ENCODE measurements at regions not wholly inside any gene's neighbourhood (a gene's known extent, or its start where the extent isn't known, plus 50 kb on each side); places are given as distances from the start of the nearest gene placed in this dataset.
"Not testable (repeated sequence)": the region's sequence is repeated elsewhere in the genome, so short reads cannot be mapped to it uniquely, and the experiment has no call there.

GRCh38 chr3:39712413-39713048 lies 96.9 kb upstream of the MYRIP start (continued):
- TF ChIP-seq SRF (IDR thresholded peaks at IDR 0.05; ENCODE audit: low read depth) (no peak), YY1 (IDR thresholded peaks at IDR 0.05; ENCODE audit: extremely low read depth, insufficient replicate concordance, low read depth, low read length) (no peak), EGR1 (IDR thresholded peaks at IDR 0.05; ENCODE audit: low read depth) (no peak), RAD21 (IDR thresholded peaks at IDR 0.05; ENCODE audit: low read depth) (no peak), JUND (IDR thresholded peaks at IDR 0.05) (no peak), MAX (IDR thresholded peaks at IDR 0.05) (no peak), POLR2AphosphoS5 (IDR thresholded peaks at IDR 0.05; ENCODE audit: low read depth, low read length) (no peak), TCF7L2 (IDR thresholded peaks at IDR 0.05; ENCODE audit: borderline replicate concordance, extremely low read depth, insufficient read depth, insufficient read length) (no peak), ATF3 (IDR thresholded peaks at IDR 0.05) (no peak), SP1 (IDR thresholded peaks at IDR 0.05; ENCODE audit: low read depth) (no peak), CBX3 (IDR thresholded peaks at IDR 0.05; ENCODE audit: low read depth) (no peak)

GRCh38 chr3:39713341-39713740 lies 96.1 kb upstream of the MYRIP start:
- H3K36me3 ChIP-seq (ENCODE audit: control insufficient read depth in 1 of 2, insufficient read depth in 2 of 2, low read length in 2 of 2); DNase-seq (ENCODE audit: low read depth, low spot score); ATAC-seq; H3K4me1 ChIP-seq (ENCODE audit: control insufficient read depth in 1 of 2, insufficient read depth in 2 of 2, low read length in 2 of 2); POLR2A ChIA-PET; H2AFZ ChIP-seq (ENCODE audit: low read depth, low read length, poor library complexity, severe bottlenecking); CTCF ChIA-PET; H4K20me1 ChIP-seq (ENCODE audit: insufficient read depth); BruUV-seq (replicated peaks); H3K27me3 ChIP-seq (ENCODE audit: insufficient read depth, low read length); H3K9me2 ChIP-seq (ENCODE audit: insufficient read depth); H3K9ac ChIP-seq (ENCODE audit: low read length); H3K9me3 ChIP-seq (ENCODE audit: control insufficient read depth in 1 of 2, insufficient read depth in 1 of 2, low read depth in 1 of 2, low read length in 2 of 2); H3K4me2 ChIP-seq (ENCODE audit: low read length); H3K4me3 ChIP-seq (replicated peaks in 1 of 2; ENCODE audit: low read depth in 1 of 2, low read length in 2 of 2); H3K79me2 ChIP-seq (ENCODE audit: insufficient read depth, low read length); H3K27ac ChIP-seq (ENCODE audit: low read depth, low read length); intact Hi-C loops (cut with micrococcal nuclease); RAD21 ChIA-PET (ENCODE audit: low non-redundant PET in 1 of 2, low total read pairs in 2 of 2, uncharacterized antibody in 2 of 2, unreplicated experiment in 2 of 2): not testable (repeated sequence)

All from HCT116 (cell line).